HEK293 (cell line): ENCODE measurements at regions not wholly inside any gene's neighbourhood (a gene's known extent, or its start where the extent isn't known, plus 50 kb on each side); places are given as distances from the start of the nearest gene placed in this dataset.

Experiments used
- CTCF ChIA-PET: fragments of 350-600 bp; formaldehyde crosslinking; extraction: SDS; loops from one replicate; lab custom pipeline; 2021; ENCODE audit warnings: antibody characterized with exemption; lab: Yijun Ruan, JAX
- POLR2A ChIA-PET: fragments of 300-600 bp; formaldehyde crosslinking; extraction: SDS; loops from one replicate; lab custom pipeline; 2020; ENCODE audit warnings: antibody characterized with exemption, inconsistent platforms; lab: Yijun Ruan, JAX
- H3K27ac ChIP-seq: fragments of 200-500 bp; sonication (Bioruptor generic); 2 replicates; pipeline ENCODE4 v1.5.1; 2014; ENCODE audit warnings: low read depth, low read length, control low read depth, inconsistent platforms; ENCODE audit errors: extremely low read depth
- H3K36me3 ChIP-seq, 2 experiments: fragments of 200-500 bp in 1 of 2; sonication (Bioruptor generic) in 1 of 2; 1 replicate in 1 of 2; 2 replicates in 1 of 2; pipeline ENCODE4 v1.5.1; 2014 to 2017; ENCODE audit warnings: inconsistent platforms in 2 of 2, low read length in 2 of 2; ENCODE audit not compliant: control insufficient read depth in 2 of 2, insufficient read depth in 1 of 2
- H3K4me1 ChIP-seq: fragments of 200-500 bp; sonication (Bioruptor generic); 2 replicates; pipeline ENCODE4 v1.5.1; 2014; ENCODE audit warnings: mild to moderate bottlenecking, low read length, inconsistent platforms; ENCODE audit not compliant: control insufficient read depth, insufficient read depth
- H3K4me3 ChIP-seq: 2 replicates; pipeline ENCODE4 v1.5.1; 2011; ENCODE audit warnings: low read depth, mild to moderate bottlenecking, control low read depth, low read length, moderate library complexity
- H3K9me3 ChIP-seq: fragments of 200-500 bp; sonication (Bioruptor generic); 2 replicates; pipeline ENCODE4 v1.5.1; 2014; ENCODE audit warnings: low read depth, low read length, inconsistent platforms; ENCODE audit not compliant: control insufficient read depth, insufficient read depth
- AEBP2 ChIP-seq: fragments of 450-650 bp; formaldehyde crosslinking; IDR thresholded peaks from 2 replicates; pipeline ENCODE4 v1.5.1; 2016; ENCODE audit warnings: missing biosample characterization, missing genetic modification characterization, borderline replicate concordance
- ATF2 ChIP-seq: fragments of 450-650 bp; formaldehyde crosslinking; IDR thresholded peaks from 2 replicates; pipeline ENCODE4 v1.5.1; 2016; ENCODE audit warnings: missing biosample characterization, missing genetic modification characterization, low read depth
- BCL6B ChIP-seq: fragments of 450-650 bp; formaldehyde crosslinking; IDR thresholded peaks from 2 replicates; pipeline ENCODE4 v1.5.1; 2017; ENCODE audit warnings: missing biosample characterization, missing genetic modification characterization
- GLI4 ChIP-seq: fragments of 450-650 bp; formaldehyde crosslinking; IDR thresholded peaks from 2 replicates; pipeline ENCODE4 v1.5.1; 2016; ENCODE audit warnings: missing biosample characterization, missing genetic modification characterization
- GLIS2 ChIP-seq: fragments of 450-650 bp; formaldehyde crosslinking; IDR thresholded peaks from 2 replicates; pipeline ENCODE4 v1.5.1; 2016; ENCODE audit warnings: missing biosample characterization, missing genetic modification characterization
- OVOL3 ChIP-seq: fragments of 450-650 bp; formaldehyde crosslinking; IDR thresholded peaks from 2 replicates; pipeline ENCODE4 v1.5.1; 2016; ENCODE audit warnings: missing biosample characterization, missing genetic modification characterization
- PRDM1 ChIP-seq: fragments of 450-650 bp; formaldehyde crosslinking; IDR thresholded peaks from 2 replicates; pipeline ENCODE4; 2016; ENCODE audit warnings: missing biosample characterization, missing genetic modification characterization
- SP2 ChIP-seq: fragments of 450-650 bp; formaldehyde crosslinking; IDR thresholded peaks from 2 replicates; pipeline ENCODE4 v1.5.1; 2016; ENCODE audit warnings: missing biosample characterization, missing genetic modification characterization
- TSHZ1 ChIP-seq: fragments of 450-650 bp; formaldehyde crosslinking; IDR thresholded peaks from 2 replicates; pipeline ENCODE4 v1.5.1; 2016; ENCODE audit warnings: missing biosample characterization, missing genetic modification characterization, borderline replicate concordance
- YY1 ChIP-seq: fragments of 450-650 bp; formaldehyde crosslinking; IDR thresholded peaks from 2 replicates; pipeline ENCODE4 v1.5.1; 2018; ENCODE audit warnings: missing biosample characterization, missing genetic modification characterization
- ZBTB17 ChIP-seq: fragments of 450-650 bp; formaldehyde crosslinking; IDR thresholded peaks from 2 replicates; pipeline ENCODE4 v1.5.1; 2016; ENCODE audit warnings: missing biosample characterization, missing genetic modification characterization
- ZNF114 ChIP-seq: fragments of 450-650 bp; formaldehyde crosslinking; IDR thresholded peaks from 2 replicates; pipeline ENCODE4 v1.5.0; 2017; ENCODE audit warnings: missing biosample characterization, missing genetic modification characterization
- ZNF133 ChIP-seq: fragments of 450-650 bp; formaldehyde crosslinking; IDR thresholded peaks from 2 replicates; pipeline ENCODE4 v1.5.1; 2016; ENCODE audit warnings: missing biosample characterization, missing genetic modification characterization
- ZNF148 ChIP-seq: fragments of 450-650 bp; formaldehyde crosslinking; IDR thresholded peaks from 2 replicates; pipeline ENCODE4 v1.5.0; 2017; ENCODE audit warnings: missing biosample characterization, missing genetic modification characterization, borderline replicate concordance
- ZNF155 ChIP-seq: fragments of 450-650 bp; formaldehyde crosslinking; IDR thresholded peaks from 2 replicates; pipeline ENCODE4 v1.5.1; 2016; ENCODE audit warnings: missing biosample characterization, missing genetic modification characterization
- ZNF157 ChIP-seq: fragments of 450-650 bp; formaldehyde crosslinking; IDR thresholded peaks from 2 replicates; pipeline ENCODE4 v1.5.1; 2016; ENCODE audit warnings: missing biosample characterization, missing genetic modification characterization
- ZNF184 ChIP-seq: fragments of 450-650 bp; IDR thresholded peaks from 2 replicates; pipeline ENCODE4 v1.5.1; 2018; ENCODE audit warnings: missing biosample characterization, mild to moderate bottlenecking, missing genetic modification characterization
- ZNF350 ChIP-seq: fragments of 450-650 bp; formaldehyde crosslinking; IDR thresholded peaks from 2 replicates; pipeline ENCODE4 v1.5.0; 2017; ENCODE audit warnings: missing biosample characterization, mild to moderate bottlenecking, missing genetic modification characterization
- ZNF362 ChIP-seq: fragments of 450-650 bp; formaldehyde crosslinking; IDR thresholded peaks from 2 replicates; pipeline ENCODE4 v1.5.1; 2016; ENCODE audit warnings: missing biosample characterization, missing genetic modification characterization
- ZNF473 ChIP-seq: fragments of 450-650 bp; formaldehyde crosslinking; IDR thresholded peaks from 2 replicates; pipeline ENCODE4 v1.5.1; 2017; ENCODE audit warnings: missing biosample characterization, missing genetic modification characterization
- ZNF664 ChIP-seq: fragments of 450-650 bp; formaldehyde crosslinking; IDR thresholded peaks from 2 replicates; pipeline ENCODE4 v1.5.1; 2016; ENCODE audit warnings: missing biosample characterization, missing genetic modification characterization
- ZNF677 ChIP-seq: fragments of 450-650 bp; IDR thresholded peaks from 2 replicates; pipeline ENCODE4 v1.5.0; 2018; ENCODE audit warnings: missing biosample characterization, mild to moderate bottlenecking, missing genetic modification characterization, moderate library complexity
- ZSCAN23 ChIP-seq: fragments of 450-650 bp; formaldehyde crosslinking; IDR thresholded peaks from 2 replicates; pipeline ENCODE4 v1.5.1; 2016; ENCODE audit warnings: missing biosample characterization, missing genetic modification characterization
- ZSCAN30 ChIP-seq: fragments of 450-650 bp; IDR thresholded peaks from 2 replicates; pipeline ENCODE4 v1.5.1; 2018; ENCODE audit warnings: missing biosample characterization, mild to moderate bottlenecking, missing genetic modification characterization, moderate library complexity

- ChIA-PET POLR2A (no interaction called here), CTCF (interaction anchor here (0.6 kb wide), 1 partner anchor 345 kb away, joined by 4 read pairs; no protein-coding TSS in a partner anchor)
- Histone ChIP-seq H3K9me3 (no peaks in the 10 kb centered on the region), H3K27ac (no peak overlapping the region), H3K36me3 (no peaks in the 10 kb centered on the region), H3K4me1 (no peaks in the 10 kb centered on the region), H3K4me3 (no peak overlapping the region)
- no peak for TF ChIP-seq OVOL3 (tag by site-specific recombination)
- no peak for TF ChIP-seq PRDM1 (tag by site-specific recombination)
- TF ChIP-seq ZSCAN23: no peak
- TF ChIP-seq BCL6B (tag by site-specific recombination): no peak
- no peak for TF ChIP-seq ZNF157 (tag by site-specific recombination)
- no peak for TF ChIP-seq ZSCAN30 (tag by site-specific recombination)
- no peak for TF ChIP-seq GLIS2 (tag by site-specific recombination)
- no peak for TF ChIP-seq ZNF473
- TF ChIP-seq ZNF677 (tag by site-specific recombination): no peak
- no peak for TF ChIP-seq ZNF664
- no peak for TF ChIP-seq ZNF155 (tag by site-specific recombination)
- no peak for TF ChIP-seq AEBP2 (tag by site-specific recombination)
- TF ChIP-seq GLI4 (tag by site-specific recombination): no peak
- no peak for TF ChIP-seq ZNF114
- no peak for TF ChIP-seq ATF2
- TF ChIP-seq ZNF350: no peak
- no peak for TF ChIP-seq ZBTB17 (tag by site-specific recombination)
Measured at GRCh38 chr3:137347817-137348368, 390.1 kb downstream of the IL20RB start.

GRCh38 chr3:137348936-137349335 is 391.2 kb downstream of the IL20RB start:
- no peaks in the 10 kb centered on the region for H3K9me3 ChIP-seq
- no peak overlapping the region for H3K4me3 ChIP-seq
- CTCF ChIA-PET: no interaction called here
- H3K4me1 ChIP-seq: no peaks in the 10 kb centered on the region
- no peak overlapping the region for H3K27ac ChIP-seq
- H3K36me3 ChIP-seq: no peaks in the 10 kb centered on the region
- POLR2A ChIA-PET: no interaction called here
- no peak for TF ChIP-seq OVOL3 (tag by site-specific recombination)
- TF ChIP-seq ZNF148 (tag by site-specific recombination): no peak
- TF ChIP-seq ZNF184: no peak
- TF ChIP-seq SP2 (tag by site-specific recombination): no peak
- no peak for TF ChIP-seq ZNF133 (tag by site-specific recombination)
- no peak for TF ChIP-seq ZNF362 (tag by site-specific recombination)
- TF ChIP-seq TSHZ1 (tag by site-specific recombination): no peak
- TF ChIP-seq YY1 (tag by site-specific recombination): no peak
